OCI-LY7 (cell line): ENCODE measurements at regions not wholly inside any gene's neighbourhood (a gene's known extent, or its start where the extent isn't known, plus 50 kb on each side); places are given as distances from the start of the nearest gene placed in this dataset.

Source experiments
- BruUV-seq: library from RNA; stranded (reverse); fragments of 400-500 nt; replicated peaks from 2 replicates; lab custom pipeline; 2021; lab: Mats Ljungman, UMichigan
- CTCF ChIA-PET: fragments of 300-600 bp; sonication (Branson Sonifier 250); formaldehyde crosslinking; loops from one replicate; lab custom pipeline; 2022; ENCODE audit warnings: antibody characterized with exemption; ENCODE audit not compliant: unreplicated experiment; lab: Charles Lee
- POLR2A ChIA-PET: fragments of 300-600 bp; sonication (Branson Sonifier 250); formaldehyde crosslinking; loops from one replicate; lab custom pipeline; 2022; ENCODE audit warnings: antibody characterized with exemption; lab: Charles Lee
- DNase-seq: peaks from one replicate; pipeline ENCODE4 v3.0.0-alpha.2; 2015; ENCODE audit warnings: low spot score
- H2AFZ ChIP-seq: fragments of 200-600 bp; sonication (generic), shearing (Covaris generic); 2 replicates; pipeline ENCODE4 v1.6.1; 2014; ENCODE audit warnings: mild to moderate bottlenecking, antibody characterized with exemption, low read length, moderate library complexity
- H3K27ac ChIP-seq: fragments of 200-600 bp; sonication (generic); 2 replicates; pipeline ENCODE4 v1.5.1; 2014; ENCODE audit warnings: mixed run types, low read depth, mild to moderate bottlenecking, moderate library complexity, low read length, inconsistent platforms; ENCODE audit not compliant: poor library complexity, severe bottlenecking
- H3K36me3 ChIP-seq: fragments of 200-600 bp; sonication (generic); 2 replicates; pipeline ENCODE4 v1.6.1; 2014; ENCODE audit warnings: mild to moderate bottlenecking, antibody characterized with exemption, low read length, moderate library complexity, mixed read lengths; ENCODE audit not compliant: insufficient read depth
- H3K4me1 ChIP-seq: fragments of 200-600 bp; sonication (generic); 2 replicates; pipeline ENCODE4 v1.5.1; 2014; ENCODE audit warnings: mild to moderate bottlenecking, low read length; ENCODE audit not compliant: insufficient read depth, poor library complexity, severe bottlenecking
- H3K4me2 ChIP-seq: fragments of 200-600 bp; sonication (generic); 2 replicates; pipeline ENCODE4 v1.6.1; 2014; ENCODE audit warnings: mild to moderate bottlenecking, low read length
- H3K4me3 ChIP-seq: fragments of 200-600 bp; sonication (generic); 2 replicates; pipeline ENCODE4 v1.5.1; 2014; ENCODE audit warnings: mild to moderate bottlenecking, low read depth, low read length; ENCODE audit not compliant: poor library complexity, severe bottlenecking
- H3K79me2 ChIP-seq: fragments of 200-600 bp; sonication (generic); 2 replicates; pipeline ENCODE4 v1.6.1; 2016; ENCODE audit warnings: low read depth, mild to moderate bottlenecking, low read length, moderate library complexity, mixed read lengths; ENCODE audit not compliant: insufficient read depth
- H3K9me2 ChIP-seq: fragments of 200-600 bp; sonication (generic); 2 replicates; pipeline ENCODE4 v1.6.1; 2016; ENCODE audit warnings: mild to moderate bottlenecking, low read length, mixed read lengths; ENCODE audit not compliant: insufficient read depth
- H3K9me3 ChIP-seq: fragments of 200-600 bp; sonication (generic); 2 replicates; pipeline ENCODE4 v1.6.1; 2014; ENCODE audit warnings: mild to moderate bottlenecking, mixed run types, low read length, mixed read lengths
- H4K20me1 ChIP-seq: fragments of 200-600 bp; sonication (generic); 2 replicates; pipeline ENCODE4 v1.6.1; 2014; ENCODE audit warnings: mild to moderate bottlenecking, antibody characterized with exemption, low read length, moderate library complexity, mixed read lengths; ENCODE audit not compliant: insufficient read depth
- EZH2phosphoT487 ChIP-seq: fragments of 200-600 bp; sonication (generic); IDR thresholded peaks from 2 replicates; pipeline ENCODE4 v1.6.1; 2018; ENCODE audit warnings: low read depth, borderline replicate concordance, mild to moderate bottlenecking, mixed run types, antibody characterized with exemption, low read length, moderate library complexity, mixed read lengths
- intact Hi-C: fragments of 100-400 bp; cut with micrococcal nuclease; formaldehyde crosslinking; loops from one replicate; pipeline ENCODE4 v1.10.0; 2022; ENCODE audit not compliant: unreplicated experiment
- TF ChIP-seq, protein P1 (sequence below): fragments of 200-600 bp; sonication (generic); conservative IDR thresholded peaks from 2 replicates; pipeline ENCODE4 v1.5.1; 2014; ENCODE audit warnings: mild to moderate bottlenecking, antibody characterized with exemption, low read length, moderate library complexity, mixed read lengths

GRCh38 chr3:177810162-177810623, 612.9 kb upstream of the TBL1XR1 start:
- Histone ChIP-seq H3K9me2 (no peaks in the 10 kb centered on the region), H3K79me2 (no peaks in the 10 kb centered on the region), H3K36me3 (no peaks in the 10 kb centered on the region), H3K4me1 (no peaks in the 10 kb centered on the region), H2AFZ (no peak overlapping the region), H3K4me2 (no peak overlapping the region), H3K4me3 (no peak overlapping the region), H3K9me3 (no peaks in the 10 kb centered on the region), H3K27ac (no peak overlapping the region), H4K20me1 (no peaks in the 10 kb centered on the region)
- DNase-seq, result no peak
- intact Hi-C loops, result no loop called here
- ChIA-PET POLR2A (interaction anchor here (0.5 to 0.7 kb wide), 3 partner anchors 133 to 623 kb away, joined by 3 to 4 read pairs (median 3); no protein-coding TSS in a partner anchor), CTCF (no interaction called here)
- no peak for TF ChIP-seq EZH2phosphoT487
- TF ChIP-seq, protein P1, sequence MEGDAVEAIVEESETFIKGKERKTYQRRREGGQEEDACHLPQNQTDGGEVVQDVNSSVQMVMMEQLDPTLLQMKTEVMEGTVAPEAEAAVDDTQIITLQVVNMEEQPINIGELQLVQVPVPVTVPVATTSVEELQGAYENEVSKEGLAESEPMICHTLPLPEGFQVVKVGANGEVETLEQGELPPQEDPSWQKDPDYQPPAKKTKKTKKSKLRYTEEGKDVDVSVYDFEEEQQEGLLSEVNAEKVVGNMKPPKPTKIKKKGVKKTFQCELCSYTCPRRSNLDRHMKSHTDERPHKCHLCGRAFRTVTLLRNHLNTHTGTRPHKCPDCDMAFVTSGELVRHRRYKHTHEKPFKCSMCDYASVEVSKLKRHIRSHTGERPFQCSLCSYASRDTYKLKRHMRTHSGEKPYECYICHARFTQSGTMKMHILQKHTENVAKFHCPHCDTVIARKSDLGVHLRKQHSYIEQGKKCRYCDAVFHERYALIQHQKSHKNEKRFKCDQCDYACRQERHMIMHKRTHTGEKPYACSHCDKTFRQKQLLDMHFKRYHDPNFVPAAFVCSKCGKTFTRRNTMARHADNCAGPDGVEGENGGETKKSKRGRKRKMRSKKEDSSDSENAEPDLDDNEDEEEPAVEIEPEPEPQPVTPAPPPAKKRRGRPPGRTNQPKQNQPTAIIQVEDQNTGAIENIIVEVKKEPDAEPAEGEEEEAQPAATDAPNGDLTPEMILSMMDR, result no peak
- no TSS peak for BruUV-seq

- ChIA-PET CTCF (no interaction called here), POLR2A (interaction anchor here (0.7 kb wide), 1 partner anchor 133 kb away, joined by 3 read pairs; no protein-coding TSS in a partner anchor)
- H3K9me3 ChIP-seq, result no peaks in the 10 kb centered on the region
- no peak overlapping the region for H2AFZ ChIP-seq
- no peaks in the 10 kb centered on the region for H3K4me1 ChIP-seq
- H3K27ac ChIP-seq, result no peak overlapping the region
- no peaks in the 10 kb centered on the region for H4K20me1 ChIP-seq
- no peak overlapping the region for H3K4me2 ChIP-seq
- BruUV-seq, result no TSS peak
- no peak for TF ChIP-seq EZH2phosphoT487
- TF ChIP-seq, protein P1, result no peak
- no peaks in the 10 kb centered on the region for H3K9me2 ChIP-seq
- DNase-seq, result no peak
- H3K36me3 ChIP-seq, result no peaks in the 10 kb centered on the region
- intact Hi-C loops, result no loop called here
- no peaks in the 10 kb centered on the region for H3K79me2 ChIP-seq
- no peak overlapping the region for H3K4me3 ChIP-seq
These were observed 613.8 kb upstream of the TBL1XR1 start for GRCh38 chr3:177811112-177811511.

GRCh38 chr3:177811835-177812234, 614.6 kb upstream of the TBL1XR1 start:
- Histone ChIP-seq H3K9me3 (no peaks in the 10 kb centered on the region), H3K9me2 (no peaks in the 10 kb centered on the region), H3K4me1 (no peaks in the 10 kb centered on the region), H3K4me2 (no peak overlapping the region), H4K20me1 (no peaks in the 10 kb centered on the region), H2AFZ (no peak overlapping the region), H3K36me3 (no peaks in the 10 kb centered on the region), H3K27ac (no peak overlapping the region), H3K4me3 (no peak overlapping the region), H3K79me2 (no peaks in the 10 kb centered on the region)
- CTCF ChIA-PET, result no interaction called here
- BruUV-seq, result no TSS peak
- no peak for DNase-seq
- POLR2A ChIA-PET, result no interaction called here
- intact Hi-C loops, result no loop called here
- TF ChIP-seq, protein P1, result no peak
- no peak for TF ChIP-seq EZH2phosphoT487
